IMR-90 (cell line): ENCODE measurements at regions not wholly inside any gene's neighbourhood (a gene's known extent, or its start where the extent isn't known, plus 50 kb on each side); places are given as distances from the start of the nearest gene placed in this dataset.

Source experiments
- ATAC-seq: fragments of 200-7000 bp; cut with Tn5 transposase; 2 replicates; pipeline ENCODE4 v1.9.1; 2020; ENCODE audit warnings: low read depth, mild to moderate bottlenecking, moderate library complexity
- BruUV-seq: library from RNA; stranded (reverse); fragments of 400-500 nt; replicated peaks from 2 replicates; lab custom pipeline; 2021; lab: Mats Ljungman, UMichigan
- CTCF ChIA-PET: fragments of 300-600 bp; formaldehyde crosslinking; extraction: SDS; loops from one replicate; lab custom pipeline; 2021; ENCODE audit warnings: antibody characterized with exemption; lab: Yijun Ruan, JAX
- POLR2A ChIA-PET: fragments of 300-600 bp; sonication (Branson Sonifier 250); formaldehyde crosslinking; loops from one replicate; lab custom pipeline; 2022; ENCODE audit warnings: antibody characterized with exemption; ENCODE audit not compliant: unreplicated experiment; lab: Charles Lee
- DNase-seq: peaks from one replicate; pipeline ENCODE4 v3.0.0; 2013
- H2AFZ ChIP-seq: replicated peaks from 2 replicates; pipeline ENCODE3; 2013; ENCODE audit warnings: low read length, mild to moderate bottlenecking; ENCODE audit not compliant: poor library complexity
- H2AK5ac ChIP-seq: 2 replicates; pipeline ENCODE4 v1.6.1; 2013; ENCODE audit warnings: low read depth, low read length, inconsistent platforms
- H2AK9ac ChIP-seq: replicated peaks from 2 replicates; pipeline ENCODE3; 2013; ENCODE audit warnings: mild to moderate bottlenecking, low read depth, low read length, moderate library complexity; ENCODE audit not compliant: poor library complexity
- H2BK120ac ChIP-seq: 2 replicates; pipeline ENCODE4 v1.6.1; 2013; ENCODE audit warnings: low read depth, low read length, inconsistent platforms
- H2BK15ac ChIP-seq: 3 replicates; pipeline ENCODE4 v1.6.1; 2013; ENCODE audit warnings: low read depth, low read length, inconsistent platforms
- H2BK20ac ChIP-seq: 2 replicates; pipeline ENCODE4 v1.6.1; 2013; ENCODE audit warnings: low read depth, mild to moderate bottlenecking, inconsistent platforms, low read length, moderate library complexity
- H2BK5ac ChIP-seq: 2 replicates; pipeline ENCODE4 v1.6.1; 2013; ENCODE audit warnings: mild to moderate bottlenecking, low read depth, low read length, inconsistent platforms; ENCODE audit not compliant: poor library complexity, severe bottlenecking
- H3K14ac ChIP-seq: replicated peaks from 2 replicates; pipeline ENCODE4 v1.6.1; 2013; ENCODE audit warnings: low read depth, low read length, inconsistent platforms
- H3K18ac ChIP-seq: 2 replicates; pipeline ENCODE4 v1.6.1; 2013; ENCODE audit warnings: low read depth, low read length, control low read depth
- H3K23ac ChIP-seq: 2 replicates; pipeline ENCODE4 v1.6.1; 2013; ENCODE audit warnings: low read depth, low read length, inconsistent platforms
- H3K27ac ChIP-seq: 2 replicates; pipeline ENCODE4 v1.5.1; 2013; ENCODE audit warnings: mild to moderate bottlenecking, control low read depth, low read length; ENCODE audit not compliant: insufficient read depth
- H3K27me3 ChIP-seq: 2 replicates; pipeline ENCODE4 v1.6.1; 2013; ENCODE audit warnings: low read length; ENCODE audit not compliant: control insufficient read depth, insufficient read depth
- H3K36me3 ChIP-seq: 2 replicates; pipeline ENCODE4 v1.6.1; 2013; ENCODE audit warnings: low read length, mixed read lengths; ENCODE audit not compliant: control insufficient read depth, insufficient read depth
- H3K4ac ChIP-seq: 2 replicates; pipeline ENCODE4 v1.6.1; 2013; ENCODE audit warnings: low read depth, low read length, inconsistent platforms
- H3K4me1 ChIP-seq: 2 replicates; pipeline ENCODE4 v1.6.1; 2013; ENCODE audit warnings: low read length, mixed read lengths; ENCODE audit not compliant: control insufficient read depth, insufficient read depth
- H3K4me2 ChIP-seq: 2 replicates; pipeline ENCODE4 v1.6.1; 2013; ENCODE audit warnings: low read depth, mild to moderate bottlenecking, control low read depth, low read length, moderate library complexity
- H3K4me3 ChIP-seq: 2 replicates; pipeline ENCODE4 v1.5.1; 2013; ENCODE audit warnings: low read depth, mild to moderate bottlenecking, control low read depth, low read length, moderate library complexity; ENCODE audit not compliant: insufficient read depth
- H3K56ac ChIP-seq: 2 replicates; pipeline ENCODE4 v1.6.1; 2013; ENCODE audit warnings: low read length, inconsistent platforms; ENCODE audit not compliant: insufficient read depth; ENCODE audit errors: extremely low read depth
- H3K79me1 ChIP-seq, 2 experiments: 2 replicates each; pipeline ENCODE4 v1.6.1; 2013; ENCODE audit warnings: low read length in 2 of 2, inconsistent platforms in 1 of 2, low read depth in 1 of 2
- H3K9ac ChIP-seq: 2 replicates; pipeline ENCODE4 v1.6.1; 2013; ENCODE audit warnings: low read depth, low read length, control low read depth
- H3K9me1 ChIP-seq: 2 replicates; pipeline ENCODE4 v1.6.1; 2013; ENCODE audit warnings: low read length, inconsistent platforms; ENCODE audit not compliant: insufficient read depth
- H3K9me3 ChIP-seq: 2 replicates; pipeline ENCODE4 v1.6.1; 2013; ENCODE audit warnings: low read length; ENCODE audit not compliant: control insufficient read depth, insufficient read depth
- H4K20me1 ChIP-seq: 2 replicates; pipeline ENCODE4 v1.6.1; 2013; ENCODE audit warnings: low read length, inconsistent platforms; ENCODE audit not compliant: insufficient read depth
- H4K5ac ChIP-seq: 2 replicates; pipeline ENCODE4 v1.6.1; 2013; ENCODE audit warnings: mild to moderate bottlenecking, low read depth, low read length, control low read depth
- H4K8ac ChIP-seq, 2 experiments: 2 replicates each; pipeline ENCODE4 v1.6.1; 2013; ENCODE audit warnings: low read depth in 2 of 2, low read length in 2 of 2, control low read depth in 1 of 2, inconsistent platforms in 1 of 2
- H4K91ac ChIP-seq: 2 replicates; pipeline ENCODE4 v1.6.1; 2013; ENCODE audit warnings: low read depth, low read length, inconsistent platforms; ENCODE audit not compliant: insufficient read depth
- BHLHE40 ChIP-seq: fragments of 150-350 bp; IDR thresholded peaks from 2 replicates; pipeline ENCODE4 v1.6.1; 2016; ENCODE audit warnings: mild to moderate bottlenecking, low read depth, low read length
- CEBPB ChIP-seq: IDR thresholded peaks from 2 replicates; pipeline ENCODE4 v1.6.1; 2012; ENCODE audit warnings: low read depth, low read length, improper control_type of control experiment
- CHD1 ChIP-seq: IDR thresholded peaks from 2 replicates; pipeline ENCODE4 v1.6.1; 2012; ENCODE audit warnings: low read depth, low read length, improper control_type of control experiment
- CTCF ChIP-seq: conservative IDR thresholded peaks from 2 replicates; pipeline ENCODE4 v1.5.1; 2012; ENCODE audit warnings: mild to moderate bottlenecking, low read depth, low read length, improper control_type of control experiment
- ELK1 ChIP-seq: fragments of 150-350 bp; IDR thresholded peaks from 2 replicates; pipeline ENCODE4 v1.6.1; 2016; ENCODE audit warnings: low read depth, mild to moderate bottlenecking, low read length, moderate library complexity, borderline replicate concordance
- FOS ChIP-seq: fragments of 150-350 bp; IDR thresholded peaks from 2 replicates; pipeline ENCODE4 v1.6.1; 2016; ENCODE audit warnings: low read depth, low read length
- MAFK ChIP-seq: IDR thresholded peaks from 2 replicates; pipeline ENCODE4 v1.6.1; 2012; ENCODE audit warnings: low read depth, low read length, improper control_type of control experiment
- MAZ ChIP-seq: IDR thresholded peaks from 2 replicates; pipeline ENCODE4 v1.6.1; 2012; ENCODE audit warnings: low read depth, mild to moderate bottlenecking, low read length, improper control_type of control experiment, moderate library complexity, borderline replicate concordance
- MXI1 ChIP-seq: IDR thresholded peaks from 2 replicates; pipeline ENCODE4 v1.6.1; 2012; ENCODE audit warnings: low read depth, mild to moderate bottlenecking, low read length, moderate library complexity, borderline replicate concordance
- NFE2L2 ChIP-seq: fragments of 150-350 bp; IDR thresholded peaks from 2 replicates; pipeline ENCODE4 v1.6.1; 2016; ENCODE audit warnings: low read depth, mild to moderate bottlenecking, low read length
- POLR2A ChIP-seq: IDR thresholded peaks from 2 replicates; pipeline ENCODE4 v1.6.1; 2012; ENCODE audit warnings: mild to moderate bottlenecking, low read depth, low read length
- RAD21 ChIP-seq: IDR thresholded peaks from 2 replicates; pipeline ENCODE4 v1.6.1; 2012; ENCODE audit warnings: low read length, improper control_type of control experiment
- RCOR1 ChIP-seq: IDR thresholded peaks from 2 replicates; pipeline ENCODE4 v1.6.1; 2012; ENCODE audit warnings: mild to moderate bottlenecking, low read length, improper control_type of control experiment; ENCODE audit not compliant: insufficient replicate concordance
- RFX5 ChIP-seq: IDR thresholded peaks from 2 replicates; pipeline ENCODE4 v1.8.0; 2012; ENCODE audit warnings: low read depth, mild to moderate bottlenecking, low read length, moderate library complexity
- SMC3 ChIP-seq: fragments of 150-350 bp; IDR thresholded peaks from 2 replicates; pipeline ENCODE4 v1.6.1; 2016; ENCODE audit warnings: low read depth, mild to moderate bottlenecking, antibody characterized with exemption, low read length, moderate library complexity
- WGBS, 2 experiments: methylation state at CpG; one replicate each; pipeline versions ENCODE4 v1.1.5 to v1.1.7; 2013; ENCODE audit warnings: missing lambda C conversion rate in 2 of 2; ENCODE audit not compliant: insufficient read length in 1 of 2; ENCODE audit errors: extremely low coverage in 2 of 2; 5-methylcytosine and 5-hydroxymethylcytosine counted together
- dilution Hi-C: fragments of 300-500 bp; cut with HindIII; formaldehyde crosslinking; loops from one replicate; pipeline ENCODE4 v1.14.3; 2018; ENCODE audit warnings: low sequenced_read_pairs; ENCODE audit not compliant: unreplicated experiment
- in situ Hi-C: fragments of 300-500 bp; cut with MboI; formaldehyde crosslinking; loops from 3 replicates; pipeline ENCODE4 v1.14.3; 2019; ENCODE audit warnings: low sequenced_read_pairs, inconsistent platforms, mixed read lengths
- intact Hi-C: fragments of 100-400 bp; cut with micrococcal nuclease; formaldehyde crosslinking; loops from 2 replicates; pipeline ENCODE4 v1.10.0; 2022
- TF ChIP-seq, protein P1 (sequence below): fragments of 150-350 bp; IDR thresholded peaks from 2 replicates; pipeline ENCODE4 v1.6.1; 2017; ENCODE audit warnings: mild to moderate bottlenecking, antibody characterized with exemption, low read length, low read depth

- no peaks in the 10 kb centered on the region for H3K9me1 ChIP-seq
- in situ Hi-C loops (no loop called here), dilution Hi-C loops (no loop called here), intact Hi-C loops (no loop called here)
- WGBS, 2 experiments, result no CpG with 5 or more reads among the region's 4 CpGs
- H2BK15ac ChIP-seq, result no peak overlapping the region
- H3K9me3 ChIP-seq, result peaks cover 21% of the 10 kb centered on the region
- DNase-seq (no peak), ATAC-seq (no peak)
- H3K4ac ChIP-seq, result no peak overlapping the region
- no peak overlapping the region for H4K8ac ChIP-seq
- H3K23ac ChIP-seq, result no peak overlapping the region
- peaks cover 28% of the 10 kb centered on the region for H3K27me3 ChIP-seq
- H2BK20ac ChIP-seq, result no peak overlapping the region
- H3K4me3 ChIP-seq, result no peak overlapping the region
- no peak overlapping the region for H2BK120ac ChIP-seq
- no peak overlapping the region for H3K27ac ChIP-seq
- H4K5ac ChIP-seq, result no peak overlapping the region
- H2AK5ac ChIP-seq, result no peak overlapping the region
- H3K4me2 ChIP-seq, result no peak overlapping the region
- H3K14ac ChIP-seq, result no peak overlapping the region
- H3K36me3 ChIP-seq, result no peaks in the 10 kb centered on the region
- no peaks in the 10 kb centered on the region for H4K20me1 ChIP-seq
- no peak overlapping the region for H2AK9ac ChIP-seq
- ChIA-PET POLR2A (no interaction called here), CTCF (no interaction called here)
- no peak overlapping the region for H3K9ac ChIP-seq
- H4K91ac ChIP-seq, result no peak overlapping the region
- no peak overlapping the region for H2BK5ac ChIP-seq
- BruUV-seq, result no TSS peak
- H3K4me1 ChIP-seq, result no peaks in the 10 kb centered on the region
- TF ChIP-seq RAD21, result no peak
- no peak for TF ChIP-seq POLR2A
- TF ChIP-seq, protein P1, sequence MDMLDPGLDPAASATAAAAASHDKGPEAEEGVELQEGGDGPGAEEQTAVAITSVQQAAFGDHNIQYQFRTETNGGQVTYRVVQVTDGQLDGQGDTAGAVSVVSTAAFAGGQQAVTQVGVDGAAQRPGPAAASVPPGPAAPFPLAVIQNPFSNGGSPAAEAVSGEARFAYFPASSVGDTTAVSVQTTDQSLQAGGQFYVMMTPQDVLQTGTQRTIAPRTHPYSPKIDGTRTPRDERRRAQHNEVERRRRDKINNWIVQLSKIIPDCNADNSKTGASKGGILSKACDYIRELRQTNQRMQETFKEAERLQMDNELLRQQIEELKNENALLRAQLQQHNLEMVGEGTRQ, result no peak
- no peak for TF ChIP-seq MAZ
- TF ChIP-seq CHD1, result no peak
- no peak for TF ChIP-seq RCOR1
- TF ChIP-seq MXI1, result no peak
- TF ChIP-seq RFX5, result no peak
- TF ChIP-seq BHLHE40, result no peak
- TF ChIP-seq ELK1, result no peak
- no peak for TF ChIP-seq FOS
- no peak for TF ChIP-seq CEBPB
- no peak for TF ChIP-seq NFE2L2
- TF ChIP-seq MAFK, result no peak
- TF ChIP-seq CTCF, result no peak
- TF ChIP-seq SMC3, result no peak
- H3K56ac ChIP-seq, result no peak overlapping the region
- H3K18ac ChIP-seq, result no peak overlapping the region
- H2AFZ ChIP-seq, result no peak overlapping the region
- H3K79me1 ChIP-seq, result no peaks in the 10 kb centered on the region
Observed at GRCh38 chr20:37455659-37456058, 65.4 kb upstream of the NNAT start.
